OCI-LY3 (cell line): ENCODE measurements at regions not wholly inside any gene's neighbourhood (a gene's known extent, or its start where the extent isn't known, plus 50 kb on each side); places are given as distances from the start of the nearest gene placed in this dataset.
"Not testable (repeated sequence)": the region's sequence is repeated elsewhere in the genome, so short reads cannot be mapped to it uniquely, and the experiment has no call there.

ENCODE experiments used
- CTCF ChIP-seq: fragments of 200-600, 300-600 bp; sonication (generic); IDR thresholded peaks from 2 replicates; pipeline ENCODE4 v1.5.1; 2014; ENCODE audit warnings: antibody characterized with exemption, low read length, low read depth
- EZH2phosphoT487 ChIP-seq: fragments of 200-600 bp; shearing (Covaris generic); IDR thresholded peaks from 2 replicates; pipeline ENCODE4 v1.6.1; 2018; ENCODE audit warnings: antibody characterized with exemption, mixed run types, low read depth

GRCh38 chr1:146314449-146315246, 85.8 kb upstream of the NOTCH2NLA start:
- not testable (repeated sequence) for TF ChIP-seq EZH2phosphoT487, CTCF
